ENCODE measurements at regions not wholly inside any gene's neighbourhood (a gene's known extent, or its start where the extent isn't known, plus 50 kb on each side); places are given as distances from the start of the nearest gene placed in this dataset.

DNA sequence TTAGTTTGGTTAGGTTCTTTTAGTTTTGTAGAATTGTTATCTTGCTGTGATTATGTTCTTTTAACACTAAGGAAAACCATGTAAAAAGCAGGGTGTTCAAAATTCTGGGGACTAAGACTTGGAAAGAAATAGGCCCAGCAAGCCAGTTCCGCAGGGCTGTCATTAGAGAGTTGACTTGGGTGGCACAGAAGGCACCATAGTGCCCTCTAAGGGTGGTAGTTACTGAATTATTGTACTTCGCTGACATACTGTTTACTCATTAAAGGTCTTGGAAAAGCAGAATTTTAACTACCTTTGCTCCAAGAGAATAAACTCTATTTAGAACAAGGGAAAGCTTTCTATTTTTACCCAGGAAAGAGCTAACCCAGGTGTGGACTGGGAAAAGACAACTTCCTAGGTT lies 86.5 kb downstream of the OTUD1 start:
- peaks cover 6% of the 10 kb centered on the region for H3K4me1 Mint-ChIP-seq
- TF ChIP-seq, protein P1, sequence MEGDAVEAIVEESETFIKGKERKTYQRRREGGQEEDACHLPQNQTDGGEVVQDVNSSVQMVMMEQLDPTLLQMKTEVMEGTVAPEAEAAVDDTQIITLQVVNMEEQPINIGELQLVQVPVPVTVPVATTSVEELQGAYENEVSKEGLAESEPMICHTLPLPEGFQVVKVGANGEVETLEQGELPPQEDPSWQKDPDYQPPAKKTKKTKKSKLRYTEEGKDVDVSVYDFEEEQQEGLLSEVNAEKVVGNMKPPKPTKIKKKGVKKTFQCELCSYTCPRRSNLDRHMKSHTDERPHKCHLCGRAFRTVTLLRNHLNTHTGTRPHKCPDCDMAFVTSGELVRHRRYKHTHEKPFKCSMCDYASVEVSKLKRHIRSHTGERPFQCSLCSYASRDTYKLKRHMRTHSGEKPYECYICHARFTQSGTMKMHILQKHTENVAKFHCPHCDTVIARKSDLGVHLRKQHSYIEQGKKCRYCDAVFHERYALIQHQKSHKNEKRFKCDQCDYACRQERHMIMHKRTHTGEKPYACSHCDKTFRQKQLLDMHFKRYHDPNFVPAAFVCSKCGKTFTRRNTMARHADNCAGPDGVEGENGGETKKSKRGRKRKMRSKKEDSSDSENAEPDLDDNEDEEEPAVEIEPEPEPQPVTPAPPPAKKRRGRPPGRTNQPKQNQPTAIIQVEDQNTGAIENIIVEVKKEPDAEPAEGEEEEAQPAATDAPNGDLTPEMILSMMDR (IDR thresholded peaks at IDR 0.05; ENCODE audit: unreplicated experiment), result no peak
- no peak overlapping the region for H3K4me3 Mint-ChIP-seq
- DNase-seq (ENCODE audit: low spot score in 2 of 2, unreplicated experiment in 2 of 2), result no peak
- H3K27ac Mint-ChIP-seq, result no peak overlapping the region
- H3K27me3 Mint-ChIP-seq (ENCODE audit: low read depth), result peaks cover 44% of the 10 kb centered on the region
- no peaks in the 10 kb centered on the region for H3K36me3 Mint-ChIP-seq
- H3K9me3 Mint-ChIP-seq, result no peaks in the 10 kb centered on the region

DNA sequence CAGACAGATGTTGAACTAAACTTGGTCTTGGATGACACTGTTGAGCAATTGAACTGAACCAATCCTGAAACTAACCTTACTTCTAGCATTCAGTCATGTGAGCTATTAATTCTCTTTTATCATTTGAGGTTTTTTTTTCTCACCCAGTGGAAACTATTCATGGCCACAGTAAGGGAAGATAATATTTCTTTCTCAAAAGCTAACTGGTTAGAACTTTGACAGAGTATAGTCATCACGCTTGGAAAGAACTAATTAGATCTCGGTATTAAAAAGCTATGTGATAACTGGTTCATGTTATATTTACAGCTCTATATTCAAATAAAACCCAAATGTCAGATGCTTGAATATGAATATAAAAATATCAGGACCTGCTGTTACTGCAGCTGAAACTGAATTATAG lies 89.5 kb downstream of the OTUD1 start:
- no peak overlapping the region for H3K4me3 Mint-ChIP-seq
- no peak overlapping the region for H3K27ac Mint-ChIP-seq
- peaks cover 42% of the 10 kb centered on the region for H3K27me3 Mint-ChIP-seq (ENCODE audit: low read depth)
- no peaks in the 10 kb centered on the region for H3K9me3 Mint-ChIP-seq
- TF ChIP-seq, protein P1 (IDR thresholded peaks at IDR 0.05; ENCODE audit: unreplicated experiment), result no peak
- no peaks in the 10 kb centered on the region for H3K36me3 Mint-ChIP-seq
- DNase-seq (ENCODE audit: low spot score in 2 of 2, unreplicated experiment in 2 of 2), result no peak
- H3K4me1 Mint-ChIP-seq, result peaks cover 6% of the 10 kb centered on the region

DNA sequence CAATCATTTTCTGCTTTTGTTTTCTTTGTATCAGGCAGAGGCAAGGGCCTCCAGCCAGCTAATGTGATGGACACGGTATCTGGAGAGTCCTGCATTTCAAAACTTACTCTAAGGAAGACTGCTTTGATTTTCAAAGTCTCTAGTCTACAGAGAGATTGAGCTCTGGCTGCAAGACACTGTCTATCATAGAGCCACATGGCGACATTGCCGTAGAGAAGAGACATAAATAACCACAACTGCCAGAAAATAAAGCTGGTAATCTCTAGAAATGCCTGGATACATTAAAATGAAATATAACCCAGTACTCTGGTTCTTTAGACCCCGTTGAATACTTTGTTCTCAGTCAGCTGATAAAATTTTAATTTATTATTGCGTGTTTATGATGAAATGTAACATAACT lies 90.8 kb downstream of the OTUD1 start:
- Mint-ChIP-seq H3K4me3 (no peak overlapping the region), H3K9me3 (no peaks in the 10 kb centered on the region), H3K27ac (no peak overlapping the region), H3K27me3 (ENCODE audit: low read depth) (peaks cover 45% of the 10 kb centered on the region), H3K4me1 (peaks cover 6% of the 10 kb centered on the region), H3K36me3 (no peaks in the 10 kb centered on the region)
- TF ChIP-seq, protein P1 (IDR thresholded peaks at IDR 0.05; ENCODE audit: unreplicated experiment), result no peak
- DNase-seq (ENCODE audit: low spot score in 2 of 2, unreplicated experiment in 2 of 2), result no peak

DNA sequence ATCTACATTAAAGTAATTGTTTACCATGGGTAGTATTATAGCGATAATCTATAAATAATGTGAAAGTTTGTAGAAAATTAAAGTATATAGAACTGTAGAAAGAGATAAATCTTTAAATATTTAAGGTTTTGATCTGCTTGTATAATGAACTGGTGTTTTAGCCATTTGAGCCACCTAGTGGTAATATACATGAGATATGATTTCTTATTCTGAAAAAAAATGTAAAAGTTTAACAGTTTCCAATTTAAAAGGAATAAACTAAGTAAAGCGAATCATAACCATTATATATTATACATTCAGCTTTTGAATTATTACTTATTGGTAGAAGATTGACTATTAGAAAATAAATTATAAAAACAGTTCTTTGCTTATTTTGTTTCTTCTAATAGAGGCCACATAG lies 91.2 kb downstream of the OTUD1 start:
- Mint-ChIP-seq H3K27ac (no peak overlapping the region), H3K4me3 (no peak overlapping the region), H3K9me3 (no peaks in the 10 kb centered on the region), H3K27me3 (ENCODE audit: low read depth) (peaks cover 47% of the 10 kb centered on the region), H3K36me3 (no peaks in the 10 kb centered on the region), H3K4me1 (peaks cover 6% of the 10 kb centered on the region)
- TF ChIP-seq, protein P1 (IDR thresholded peaks at IDR 0.05; ENCODE audit: unreplicated experiment), result peak; percentile 59
- no peak for DNase-seq (ENCODE audit: low spot score in 2 of 2, unreplicated experiment in 2 of 2)

DNA sequence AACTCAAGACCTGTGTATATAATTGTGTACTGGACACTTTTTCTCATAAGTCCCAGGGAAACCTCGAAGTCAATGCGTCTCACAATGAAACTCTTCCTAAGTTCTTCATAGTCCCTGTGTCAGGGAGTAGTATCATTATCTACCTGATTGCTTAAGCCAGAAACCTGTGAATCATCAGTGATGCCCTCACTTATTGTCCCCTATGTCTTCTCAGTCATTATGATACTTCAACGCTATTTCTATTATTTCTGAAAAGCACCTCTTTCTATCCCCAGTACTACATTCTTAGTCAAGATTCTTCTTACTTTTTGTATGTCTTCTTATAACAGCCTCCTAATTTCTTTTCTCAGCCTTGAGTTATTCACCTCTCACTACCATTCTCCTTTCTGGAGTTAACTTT lies 94.3 kb downstream of the OTUD1 start:
- no peak overlapping the region for H3K4me3 Mint-ChIP-seq
- peaks cover 10% of the 10 kb centered on the region for H3K4me1 Mint-ChIP-seq
- H3K27ac Mint-ChIP-seq, result no peak overlapping the region
- H3K9me3 Mint-ChIP-seq, result no peaks in the 10 kb centered on the region
- peaks cover 56% of the 10 kb centered on the region for H3K27me3 Mint-ChIP-seq (ENCODE audit: low read depth)
- H3K36me3 Mint-ChIP-seq, result no peaks in the 10 kb centered on the region
- DNase-seq (ENCODE audit: low spot score in 2 of 2, unreplicated experiment in 2 of 2), result no peak
- TF ChIP-seq, protein P1 (IDR thresholded peaks at IDR 0.05; ENCODE audit: unreplicated experiment), result no peak

DNA sequence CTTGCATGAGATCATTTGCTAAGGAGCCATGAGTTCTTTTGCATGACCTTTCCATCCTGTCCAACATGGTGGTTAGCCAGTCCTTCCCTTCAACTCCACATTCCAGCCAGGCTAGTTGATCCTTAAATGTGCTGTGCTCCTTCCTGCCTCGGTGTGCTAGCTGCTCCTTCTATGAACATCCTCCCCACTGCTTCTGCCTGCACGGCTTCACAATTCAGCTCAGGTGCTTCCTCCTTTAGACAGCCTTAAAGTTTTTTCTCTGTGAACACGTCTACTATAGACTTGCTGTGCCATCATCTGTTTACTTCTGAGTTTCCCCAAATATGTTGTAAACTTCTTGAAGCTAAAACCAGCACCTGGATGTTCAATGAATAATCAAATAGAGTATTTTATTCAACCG lies 95.5 kb downstream of the OTUD1 start:
- Mint-ChIP-seq H3K27me3 (ENCODE audit: low read depth) (peaks cover 64% of the 10 kb centered on the region), H3K9me3 (no peaks in the 10 kb centered on the region), H3K4me3 (no peak overlapping the region), H3K4me1 (peaks cover 10% of the 10 kb centered on the region), H3K36me3 (no peaks in the 10 kb centered on the region), H3K27ac (no peak overlapping the region)
- no peak for DNase-seq (ENCODE audit: low spot score in 2 of 2, unreplicated experiment in 2 of 2)
- TF ChIP-seq, protein P1 (IDR thresholded peaks at IDR 0.05; ENCODE audit: unreplicated experiment), result no peak
